ENCODE measurements at regions not wholly inside any gene's neighbourhood (a gene's known extent, or its start where the extent isn't known, plus 50 kb on each side); places are given as distances from the start of the nearest gene placed in this dataset.

GRCh38 chr4:100632163-100632562, 114.3 kb upstream of the EMCN start:
- Histone ChIP-seq H3K27me3 (ENCODE audit: insufficient read depth, low read length) (no peaks in the 10 kb centered on the region), H3K4me3 (replicated peaks in 1 of 2; ENCODE audit: low read depth in 1 of 2, low read length in 2 of 2) (no peak overlapping the region), H3K9ac (ENCODE audit: low read length) (no peak overlapping the region), H3K4me1 (ENCODE audit: control insufficient read depth in 1 of 2, insufficient read depth in 2 of 2, low read length in 2 of 2) (no peaks in the 10 kb centered on the region), H3K79me2 (ENCODE audit: insufficient read depth, low read length) (no peaks in the 10 kb centered on the region), H3K9me3 (ENCODE audit: control insufficient read depth in 1 of 2, insufficient read depth in 1 of 2, low read depth in 1 of 2, low read length in 2 of 2) (no peaks in the 10 kb centered on the region), H3K4me2 (ENCODE audit: low read length) (no peak overlapping the region), H2AFZ (ENCODE audit: low read depth, low read length, poor library complexity, severe bottlenecking) (no peak overlapping the region), H4K20me1 (ENCODE audit: insufficient read depth) (no peaks in the 10 kb centered on the region), H3K9me2 (ENCODE audit: insufficient read depth) (no peaks in the 10 kb centered on the region), H3K36me3 (ENCODE audit: control insufficient read depth in 1 of 2, insufficient read depth in 2 of 2, low read length in 2 of 2) (no peaks in the 10 kb centered on the region), H3K27ac (ENCODE audit: low read depth, low read length) (no peak overlapping the region)
- no TSS peak for BruUV-seq (replicated peaks)
- intact Hi-C loops (cut with micrococcal nuclease): no loop called here
- ChIA-PET POLR2A (no interaction called here), CTCF (no interaction called here), RAD21 (ENCODE audit: low non-redundant PET in 1 of 2, low total read pairs in 2 of 2, uncharacterized antibody in 2 of 2, unreplicated experiment in 2 of 2) (no interaction called here)
- TF ChIP-seq, protein P1, sequence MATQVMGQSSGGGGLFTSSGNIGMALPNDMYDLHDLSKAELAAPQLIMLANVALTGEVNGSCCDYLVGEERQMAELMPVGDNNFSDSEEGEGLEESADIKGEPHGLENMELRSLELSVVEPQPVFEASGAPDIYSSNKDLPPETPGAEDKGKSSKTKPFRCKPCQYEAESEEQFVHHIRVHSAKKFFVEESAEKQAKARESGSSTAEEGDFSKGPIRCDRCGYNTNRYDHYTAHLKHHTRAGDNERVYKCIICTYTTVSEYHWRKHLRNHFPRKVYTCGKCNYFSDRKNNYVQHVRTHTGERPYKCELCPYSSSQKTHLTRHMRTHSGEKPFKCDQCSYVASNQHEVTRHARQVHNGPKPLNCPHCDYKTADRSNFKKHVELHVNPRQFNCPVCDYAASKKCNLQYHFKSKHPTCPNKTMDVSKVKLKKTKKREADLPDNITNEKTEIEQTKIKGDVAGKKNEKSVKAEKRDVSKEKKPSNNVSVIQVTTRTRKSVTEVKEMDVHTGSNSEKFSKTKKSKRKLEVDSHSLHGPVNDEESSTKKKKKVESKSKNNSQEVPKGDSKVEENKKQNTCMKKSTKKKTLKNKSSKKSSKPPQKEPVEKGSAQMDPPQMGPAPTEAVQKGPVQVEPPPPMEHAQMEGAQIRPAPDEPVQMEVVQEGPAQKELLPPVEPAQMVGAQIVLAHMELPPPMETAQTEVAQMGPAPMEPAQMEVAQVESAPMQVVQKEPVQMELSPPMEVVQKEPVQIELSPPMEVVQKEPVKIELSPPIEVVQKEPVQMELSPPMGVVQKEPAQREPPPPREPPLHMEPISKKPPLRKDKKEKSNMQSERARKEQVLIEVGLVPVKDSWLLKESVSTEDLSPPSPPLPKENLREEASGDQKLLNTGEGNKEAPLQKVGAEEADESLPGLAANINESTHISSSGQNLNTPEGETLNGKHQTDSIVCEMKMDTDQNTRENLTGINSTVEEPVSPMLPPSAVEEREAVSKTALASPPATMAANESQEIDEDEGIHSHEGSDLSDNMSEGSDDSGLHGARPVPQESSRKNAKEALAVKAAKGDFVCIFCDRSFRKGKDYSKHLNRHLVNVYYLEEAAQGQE (IDR thresholded peaks at IDR 0.05; ENCODE audit: low read depth): no peak
- TF ChIP-seq SP1 (IDR thresholded peaks at IDR 0.05; ENCODE audit: low read depth): no peak
- no peak for TF ChIP-seq RAD21 (IDR thresholded peaks at IDR 0.05; ENCODE audit: low read depth)
- no peak for TF ChIP-seq ZFX (IDR thresholded peaks at IDR 0.05)
- TF ChIP-seq, protein P2, sequence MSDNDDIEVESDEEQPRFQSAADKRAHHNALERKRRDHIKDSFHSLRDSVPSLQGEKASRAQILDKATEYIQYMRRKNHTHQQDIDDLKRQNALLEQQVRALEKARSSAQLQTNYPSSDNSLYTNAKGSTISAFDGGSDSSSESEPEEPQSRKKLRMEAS (IDR thresholded peaks at IDR 0.05): no peak
- no peak for TF ChIP-seq FOSL1 (IDR thresholded peaks at IDR 0.05; ENCODE audit: low read depth)
- no peak for TF ChIP-seq JUND (IDR thresholded peaks at IDR 0.05)
- no peak for TF ChIP-seq CEBPB (IDR thresholded peaks at IDR 0.05; ENCODE audit: low read depth)
- no peak for TF ChIP-seq ZNF274 (IDR thresholded peaks at IDR 0.05; ENCODE audit: low read depth, low read length)
- no peak for TF ChIP-seq YY1 (IDR thresholded peaks at IDR 0.05; ENCODE audit: extremely low read depth, insufficient replicate concordance, low read depth, low read length)
- TF ChIP-seq ZBTB33 (IDR thresholded peaks at IDR 0.05; ENCODE audit: extremely low read depth, insufficient replicate concordance, low read length): no peak
- TF ChIP-seq POLR2AphosphoS5 (IDR thresholded peaks at IDR 0.05; ENCODE audit: low read depth, low read length): no peak
- DNase-seq (ENCODE audit: low read depth, low spot score): no peak
- no peak for ATAC-seq
